Stimulated activated CD4-positive, alpha-beta T cell treated with anti-CD3 and anti-CD28 coated beads, Interleukin-12 subunit alpha, Interleukin-12 subunit beta, amount 100 ng/mL, for 4 hours (primary cell): ENCODE measurements at regions not wholly inside any gene's neighbourhood (a gene's known extent, or its start where the extent isn't known, plus 50 kb on each side); places are given as distances from the start of the nearest gene placed in this dataset.

Experiments used
- DNase-seq: peaks from one replicate; pipeline ENCODE4 v3.0.0-alpha.2; 2020

- no peak for DNase-seq
Measured at GRCh38 chr5:56479696-56480077, 246.6 kb upstream of the ANKRD55 start.

GRCh38 chr5:56479126-56479525 is 246.0 kb upstream of the ANKRD55 start:
- no peak for DNase-seq

DNA sequence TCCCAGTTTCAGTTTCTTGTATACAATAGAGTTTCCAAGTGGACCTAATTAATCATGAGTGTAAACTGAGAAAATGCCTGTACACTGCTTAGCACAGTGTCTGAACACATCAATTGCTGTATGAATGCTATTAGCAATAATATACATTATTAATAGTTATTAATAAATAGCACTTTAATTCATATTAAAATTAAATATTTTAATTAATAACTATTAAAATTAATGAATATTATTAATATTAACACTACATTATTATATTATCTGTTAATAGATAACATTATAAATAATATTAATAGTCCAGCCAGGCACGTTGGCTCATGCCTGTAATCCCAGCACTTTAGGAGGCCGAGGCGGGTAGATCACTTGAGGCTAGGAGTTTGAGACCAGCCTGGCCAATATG is 244.9 kb upstream of the ANKRD55 start:
- DNase-seq = no peak

- no peak for DNase-seq
Measured at GRCh38 chr5:56476487-56476856, 243.3 kb upstream of the ANKRD55 start.

DNA sequence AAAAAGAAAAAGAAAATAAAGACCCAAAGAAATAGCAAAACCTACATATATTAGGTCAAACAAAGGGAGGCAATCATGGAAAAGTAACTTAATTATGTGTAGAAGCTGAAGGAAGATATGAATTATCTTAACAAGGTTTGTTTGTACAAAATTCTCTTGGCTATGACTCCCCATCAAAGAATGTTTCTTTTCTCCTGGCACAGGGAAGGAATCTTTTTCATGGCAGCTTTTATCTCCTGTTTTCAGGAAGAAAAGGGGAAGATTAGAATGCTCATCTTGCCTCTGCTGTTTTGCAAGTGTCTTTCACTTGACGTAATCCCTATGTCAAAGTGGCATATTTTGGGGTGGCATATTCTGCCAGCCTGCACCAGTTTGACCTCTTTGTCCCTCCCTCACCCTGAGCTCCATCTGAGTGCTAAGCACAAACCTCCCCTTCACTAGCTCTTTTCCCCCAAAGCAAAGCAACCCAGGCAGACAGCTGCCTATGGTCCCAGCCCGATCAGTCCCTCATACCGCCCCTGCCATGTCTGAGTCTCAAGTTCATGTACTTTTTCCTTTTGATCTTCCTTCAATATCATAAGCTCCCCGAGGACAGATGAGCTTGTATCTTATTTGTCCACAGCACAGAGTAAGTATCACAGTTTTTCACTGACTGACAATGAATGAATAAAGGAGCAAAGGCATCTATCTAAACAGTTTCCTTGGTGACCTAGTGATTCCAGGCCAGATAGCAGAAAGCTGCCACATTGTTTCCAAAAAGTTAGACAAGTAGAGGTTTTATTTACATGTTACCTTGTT is 242.8 kb upstream of the ANKRD55 start:
- no peak for DNase-seq

DNA sequence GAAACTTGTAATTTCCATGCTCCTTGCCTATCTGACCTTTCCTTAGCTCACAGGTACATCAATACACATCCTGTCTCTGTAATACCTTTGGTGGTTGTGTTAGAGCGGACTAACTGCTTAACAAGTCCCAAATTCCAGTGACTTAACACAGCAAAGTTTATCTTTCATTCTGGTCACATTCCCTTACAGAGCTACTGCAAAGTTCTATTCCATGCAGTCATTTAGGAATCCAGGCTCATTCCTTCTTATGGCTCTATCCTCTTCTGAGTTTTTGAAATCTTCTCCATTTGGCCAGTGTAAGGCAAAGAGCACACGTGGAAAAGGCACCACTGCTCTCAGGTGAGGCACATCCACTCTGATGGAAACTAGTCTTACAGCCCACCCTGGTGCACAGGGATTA is 238.6 kb upstream of the ANKRD55 start:
- DNase-seq = no peak

DNA sequence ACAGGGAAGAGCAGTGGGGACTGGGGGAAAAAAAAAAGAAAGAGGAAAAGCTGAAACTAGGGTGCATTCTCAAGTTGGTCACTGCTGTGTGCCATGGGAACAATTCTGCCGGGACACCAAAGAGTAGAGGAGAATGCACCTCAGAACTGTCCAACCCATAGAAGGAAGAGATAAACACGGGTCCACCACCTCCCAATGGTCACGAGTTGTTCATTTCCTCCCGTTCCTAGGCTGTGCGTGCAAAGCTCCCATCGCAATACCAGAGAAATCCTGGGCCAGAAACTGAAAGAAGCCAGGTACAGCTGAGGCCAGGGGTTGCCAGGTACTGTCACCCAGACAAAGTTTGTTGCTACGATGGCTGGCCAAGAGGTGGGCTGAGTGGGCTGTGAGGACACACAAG is 236.9 kb upstream of the ANKRD55 start:
- no peak for DNase-seq

DNA sequence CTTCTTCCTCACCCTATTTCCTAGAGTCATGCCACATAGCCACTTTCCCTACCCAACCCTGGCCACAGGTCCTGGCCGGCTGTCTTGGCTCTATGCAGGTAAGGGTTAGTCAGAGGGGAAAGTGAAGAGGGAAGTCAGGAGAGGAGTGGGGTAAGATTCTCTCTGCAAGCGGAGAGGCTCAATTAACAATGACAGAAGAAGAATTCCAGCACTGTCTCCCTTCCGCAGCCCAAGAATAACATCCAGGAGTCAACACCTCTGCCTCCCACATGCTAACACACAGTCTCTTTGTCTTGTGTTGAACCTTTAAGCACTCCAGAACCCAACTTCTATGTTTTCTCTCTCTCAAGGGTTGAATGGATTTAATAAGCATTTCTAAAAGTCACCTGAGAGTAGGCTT is 235.1 kb upstream of the ANKRD55 start:
- DNase-seq = no peak

- DNase-seq = no peak
Measured at GRCh38 chr5:56467176-56467717, 234.1 kb upstream of the ANKRD55 start.

- no peak for DNase-seq
Measured at GRCh38 chr5:56466136-56466816, 233.1 kb upstream of the ANKRD55 start.

DNA sequence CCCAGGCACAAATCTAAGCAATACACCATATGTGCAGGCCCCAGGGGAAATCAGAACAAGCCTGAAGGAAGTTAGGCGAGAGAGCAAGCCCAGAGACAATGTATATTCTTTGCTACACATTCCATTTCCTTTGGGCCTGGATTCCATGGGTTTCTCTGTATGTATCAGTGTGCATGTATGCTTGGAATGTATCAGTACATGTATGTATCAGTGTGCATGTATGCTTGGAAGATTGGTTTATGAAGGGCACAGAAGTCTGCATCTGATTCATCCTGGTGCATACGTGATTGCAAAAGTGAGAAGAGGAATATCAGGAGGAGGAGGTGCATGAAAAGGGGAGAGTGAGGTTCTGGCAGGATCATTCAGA is 232.6 kb upstream of the ANKRD55 start:
- no peak for DNase-seq

GRCh38 chr5:56464935-56465768 is 232.0 kb upstream of the ANKRD55 start:
- DNase-seq = no peak

GRCh38 chr5:56463944-56464571 is 230.9 kb upstream of the ANKRD55 start:
- DNase-seq = no peak

- no peak for DNase-seq
Measured at GRCh38 chr5:56461584-56461983, 228.5 kb upstream of the ANKRD55 start.

DNA sequence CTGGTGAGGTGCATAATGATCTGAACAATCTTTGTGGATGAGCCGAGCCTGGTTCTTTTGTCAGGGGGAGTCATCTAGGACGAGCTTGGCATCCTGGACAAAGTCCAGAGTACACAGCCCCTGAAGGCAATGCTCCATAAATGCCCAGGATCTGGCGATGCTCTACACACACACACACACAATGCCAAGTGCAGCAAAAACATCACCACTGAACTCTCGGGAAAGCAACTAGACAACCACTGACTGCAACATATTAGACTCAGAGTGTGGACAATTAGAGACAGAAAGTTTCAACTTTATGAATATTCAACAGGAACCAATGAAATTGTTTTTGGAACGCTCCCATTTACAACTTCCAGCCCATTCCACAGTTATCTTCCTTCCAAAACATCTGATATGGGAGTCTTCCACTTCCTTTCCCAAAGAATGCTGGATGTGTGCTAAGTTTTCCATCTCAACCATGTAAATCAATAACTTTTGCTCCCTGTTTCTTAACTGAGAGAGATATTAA is 227.6 kb upstream of the ANKRD55 start:
- no peak for DNase-seq

GRCh38 chr5:56460195-56460546 is 227.0 kb upstream of the ANKRD55 start:
- DNase-seq = no peak

DNA sequence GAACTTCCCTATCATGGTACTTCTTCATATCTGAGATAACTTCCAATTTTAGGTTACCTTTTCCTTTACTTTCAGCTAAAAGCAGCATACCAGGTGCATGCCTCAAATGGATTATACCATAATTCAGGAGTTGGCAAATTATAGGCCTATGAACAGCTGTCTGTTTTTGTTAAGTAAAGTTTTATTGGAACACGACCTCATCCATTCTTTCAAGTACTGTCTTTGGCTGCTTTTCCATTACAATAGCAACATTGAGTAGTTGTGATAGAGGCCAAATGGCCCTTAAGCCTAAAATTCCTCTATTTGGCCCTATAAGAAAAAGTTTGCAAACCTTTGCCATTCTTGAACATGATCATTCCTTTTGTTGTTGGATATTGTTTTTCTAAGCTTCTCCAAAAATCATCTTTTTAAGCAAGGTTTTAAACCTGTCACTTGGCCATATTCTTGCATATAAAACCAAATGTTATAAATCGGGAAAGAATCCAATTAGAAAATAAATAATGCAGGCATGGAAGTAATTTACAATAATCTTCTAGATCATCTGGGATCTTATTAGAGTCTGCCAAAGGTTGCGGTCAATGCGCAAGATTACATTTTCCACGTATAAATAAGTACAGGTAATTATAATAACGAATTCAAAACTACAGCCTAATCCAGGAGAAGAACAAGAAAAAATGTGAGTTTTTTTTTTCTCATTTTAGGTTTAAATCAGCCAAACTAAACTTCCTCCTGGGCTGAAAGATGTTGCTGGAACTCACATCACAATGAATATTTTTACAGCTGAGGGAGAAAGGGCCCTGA is 226.5 kb upstream of the ANKRD55 start:
- no peak for DNase-seq

- DNase-seq = no peak
Measured at GRCh38 chr5:56457887-56458812, 225.0 kb upstream of the ANKRD55 start.

GRCh38 chr5:56456002-56456401 is 222.9 kb upstream of the ANKRD55 start:
- DNase-seq = no peak

GRCh38 chr5:56455417-56455816 is 222.3 kb upstream of the ANKRD55 start:
- no peak for DNase-seq
